ENCODE measurements at regions not wholly inside any gene's neighbourhood (a gene's known extent, or its start where the extent isn't known, plus 50 kb on each side); places are given as distances from the start of the nearest gene placed in this dataset.

DNA sequence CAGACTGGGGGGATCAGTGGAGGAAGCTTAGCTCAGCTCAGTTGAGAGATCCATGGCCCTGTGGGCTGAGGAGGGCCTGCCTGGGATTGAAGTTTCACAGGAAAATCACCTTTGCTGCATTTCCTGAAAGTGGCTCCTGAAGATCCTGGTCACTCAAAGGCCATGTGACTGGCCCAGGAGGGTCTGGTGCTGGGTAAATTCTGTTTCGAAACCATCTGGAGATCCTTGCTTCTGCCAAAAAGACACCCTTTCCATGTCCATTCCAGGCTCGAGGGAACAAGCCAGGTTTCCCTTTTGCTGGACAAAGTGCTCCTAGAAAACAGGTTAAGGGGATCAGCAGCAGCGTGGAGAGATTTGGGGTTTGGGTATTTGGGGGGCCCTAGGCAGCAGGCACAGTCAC, 293.3 kb downstream of the ZNF536 start:
- no peak overlapping the region for H3K27ac ChIP-seq (ENCODE audit: low read depth, low read length)
- peak; percentile 34 for DNase-seq
- no peaks in the 10 kb centered on the region for H3K27me3 ChIP-seq (ENCODE audit: control insufficient read depth, insufficient read depth, low read length, poor library complexity, severe bottlenecking)
- Mint-ChIP-seq H3K4me1 (peaks cover 5% of the 10 kb centered on the region), H3K27ac (no peak overlapping the region), H3K27me3 (ENCODE audit: insufficient read depth) (peaks cover 3% of the 10 kb centered on the region), H3K4me3 (no peak overlapping the region), H3K9me3 (no peaks in the 10 kb centered on the region), H3K36me3 (ENCODE audit: low read depth) (no peaks in the 10 kb centered on the region)
- H3K4me3 ChIP-seq (ENCODE audit: low read length): no peak overlapping the region
- WGBS, 2 experiments (ENCODE audit: insufficient coverage in 1 of 2, insufficient read length in 1 of 2): 77 to 90% methylated on average over 3 of the region's 3 CpGs
- H3K9me3 ChIP-seq (ENCODE audit: control insufficient read depth, low read length): no peaks in the 10 kb centered on the region
- no peak overlapping the region for H3K9ac ChIP-seq (ENCODE audit: extremely low read depth, low read length, poor library complexity, severe bottlenecking)
- no peaks in the 10 kb centered on the region for H3K4me1 ChIP-seq (ENCODE audit: control insufficient read depth, insufficient read depth, low read length)
- H3K36me3 ChIP-seq (ENCODE audit: control insufficient read depth, insufficient read depth, low read length): no peaks in the 10 kb centered on the region
- no peak for TF ChIP-seq CTCF (conservative IDR thresholded peaks at IDR 0.05)

DNA sequence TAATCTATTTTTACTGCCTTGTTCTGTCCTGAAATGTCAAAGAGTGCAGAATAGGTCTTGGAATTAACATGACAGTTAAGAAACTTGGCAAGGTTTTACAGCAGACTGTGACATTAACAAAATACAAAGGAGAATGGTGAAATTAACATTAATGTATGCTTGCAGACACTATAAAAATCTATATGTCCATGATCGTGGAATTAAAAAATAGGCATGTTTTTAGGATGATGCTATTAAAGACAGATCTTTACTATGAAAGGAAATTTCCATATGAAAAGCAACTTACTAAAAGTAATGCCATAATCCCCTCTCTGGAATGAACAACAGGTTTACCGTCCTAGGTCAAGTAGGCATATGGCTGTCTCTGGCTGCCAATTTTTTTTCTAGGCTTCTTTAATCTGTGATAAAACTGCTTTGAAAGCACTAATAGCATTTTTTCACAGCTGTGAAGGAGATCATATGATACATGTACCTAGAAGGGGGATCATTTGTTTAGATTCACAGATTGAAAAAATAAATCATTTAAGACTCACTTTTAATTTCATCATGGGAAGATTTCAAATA, 291.5 kb downstream of the ZNF536 start:
- no peaks in the 10 kb centered on the region for H3K36me3 Mint-ChIP-seq (ENCODE audit: low read depth)
- no peaks in the 10 kb centered on the region for H3K36me3 ChIP-seq (ENCODE audit: control insufficient read depth, insufficient read depth, low read length)
- no peak overlapping the region for H3K27ac ChIP-seq (ENCODE audit: low read depth, low read length)
- H3K4me3 Mint-ChIP-seq: no peak overlapping the region
- no peak overlapping the region for H3K4me3 ChIP-seq (ENCODE audit: low read length)
- H3K4me1 ChIP-seq (ENCODE audit: control insufficient read depth, insufficient read depth, low read length): no peaks in the 10 kb centered on the region
- no peaks in the 10 kb centered on the region for H3K27me3 ChIP-seq (ENCODE audit: control insufficient read depth, insufficient read depth, low read length, poor library complexity, severe bottlenecking)
- H3K9me3 ChIP-seq (ENCODE audit: control insufficient read depth, low read length): no peaks in the 10 kb centered on the region
- 90% methylated on average over 1 of the region's 2 CpGs; no CpG with 5 or more reads in 1 of the 2 experiments for WGBS, 2 experiments (ENCODE audit: insufficient coverage in 1 of 2, insufficient read length in 1 of 2)
- TF ChIP-seq CTCF (conservative IDR thresholded peaks at IDR 0.05): no peak
- H3K27me3 Mint-ChIP-seq (ENCODE audit: insufficient read depth): no peaks in the 10 kb centered on the region
- no peak overlapping the region for H3K9ac ChIP-seq (ENCODE audit: extremely low read depth, low read length, poor library complexity, severe bottlenecking)
- H3K4me1 Mint-ChIP-seq: peaks cover 5% of the 10 kb centered on the region
- H3K27ac Mint-ChIP-seq: no peak overlapping the region
- DNase-seq: no peak
- no peaks in the 10 kb centered on the region for H3K9me3 Mint-ChIP-seq

- Histone ChIP-seq H3K9me3 (ENCODE audit: control insufficient read depth, low read length) (no peaks in the 10 kb centered on the region), H3K9ac (ENCODE audit: extremely low read depth, low read length, poor library complexity, severe bottlenecking) (no peak overlapping the region), H3K4me1 (ENCODE audit: control insufficient read depth, insufficient read depth, low read length) (no peaks in the 10 kb centered on the region), H3K36me3 (ENCODE audit: control insufficient read depth, insufficient read depth, low read length) (no peaks in the 10 kb centered on the region), H3K4me3 (ENCODE audit: low read length) (no peak overlapping the region), H3K27ac (ENCODE audit: low read depth, low read length) (no peak overlapping the region), H3K27me3 (ENCODE audit: control insufficient read depth, insufficient read depth, low read length, poor library complexity, severe bottlenecking) (no peaks in the 10 kb centered on the region)
- Mint-ChIP-seq H3K9me3 (no peaks in the 10 kb centered on the region), H3K4me3 (no peak overlapping the region), H3K27ac (peak overlapping the region; percentile 60), H3K27me3 (ENCODE audit: insufficient read depth) (no peaks in the 10 kb centered on the region), H3K36me3 (ENCODE audit: low read depth) (no peaks in the 10 kb centered on the region), H3K4me1 (peaks cover 5% of the 10 kb centered on the region)
- no peak for TF ChIP-seq CTCF (conservative IDR thresholded peaks at IDR 0.05)
- WGBS, 2 experiments (ENCODE audit: insufficient coverage in 1 of 2, insufficient read length in 1 of 2): 75 to 82% methylated on average over 5 to 9 of the region's 10 CpGs
- peak; percentile 28 for DNase-seq
Measured at GRCh38 chr19:30662211-30662861, 290.2 kb downstream of the ZNF536 start.

Measured in endodermal cell (in vitro differentiated cells).